ENCODE measurements at regions not wholly inside any gene's neighbourhood (a gene's known extent, or its start where the extent isn't known, plus 50 kb on each side); places are given as distances from the start of the nearest gene placed in this dataset.

- TF ChIP-seq CTCF (IDR thresholded peaks at IDR 0.05) = no peak
- no peak for TF ChIP-seq POLR2A (IDR thresholded peaks at IDR 0.05)
Measured at GRCh38 chr4:77453911-77454310, 151.7 kb upstream of the CXCL13 start.
